Stimulated activated naive CD8-positive, alpha-beta T cell treated with anti-CD3 and anti-CD28 coated beads, Interleukin-15, amount 100 ng/mL, for 72 hours (primary cell): ENCODE measurements at regions not wholly inside any gene's neighbourhood (a gene's known extent, or its start where the extent isn't known, plus 50 kb on each side); places are given as distances from the start of the nearest gene placed in this dataset.
"Not testable (repeated sequence)": the region's sequence is repeated elsewhere in the genome, so short reads cannot be mapped to it uniquely, and the experiment has no call there.

Experiments used
- ATAC-seq: fragments of 150-1000 bp; cut with Tn5 transposase; 2 replicates; pipeline ENCODE4 v1.10.0; 2021; ENCODE audit warnings: mild to moderate bottlenecking, moderate library complexity
- DNase-seq, 2 donors: peaks; one replicate each; pipeline ENCODE4 v3.0.0; 2021 to 2022
- H3K27ac Mint-ChIP-seq, 2 donors: one replicate each; pipeline ENCODE4 v1.8.0; 2022; ENCODE audit warnings: mild to moderate bottlenecking in 2 of 2, mixed read lengths in 2 of 2, moderate library complexity in 2 of 2
- H3K27me3 Mint-ChIP-seq: one replicate; pipeline ENCODE4 v1.8.0; 2022; ENCODE audit warnings: mixed read lengths
- H3K4me1 Mint-ChIP-seq: one replicate; pipeline ENCODE4 v1.8.0; 2022; ENCODE audit warnings: mild to moderate bottlenecking, mixed read lengths
- H3K4me3 Mint-ChIP-seq, 2 donors: one replicate each; pipeline ENCODE4 v1.8.0; 2022; ENCODE audit warnings: mild to moderate bottlenecking in 2 of 2, mixed read lengths in 2 of 2, moderate library complexity in 1 of 2
- H3K9me3 Mint-ChIP-seq, 2 donors: one replicate each; pipeline ENCODE4 v1.8.0; 2022; ENCODE audit warnings: mixed read lengths in 2 of 2

DNA sequence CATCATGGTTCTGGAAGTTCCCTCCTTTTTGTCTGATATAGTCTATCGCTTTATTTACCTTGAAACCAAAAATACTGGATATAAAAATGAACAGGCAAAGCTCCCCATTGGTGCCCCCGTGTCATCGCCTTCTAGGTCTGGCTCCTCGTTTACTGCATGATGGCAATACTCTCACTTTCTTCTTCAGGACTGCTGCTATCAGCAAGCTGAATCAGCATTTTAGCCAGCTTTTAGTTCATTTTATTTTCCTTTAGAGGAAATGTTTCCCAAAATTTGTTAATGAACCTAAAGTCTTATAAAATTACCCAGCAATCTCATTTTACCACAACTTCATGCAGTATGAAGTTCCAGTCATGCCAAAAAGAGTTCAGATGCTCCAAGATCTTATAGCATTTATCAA is 80.5 kb downstream of the ZIC3 start:
- H3K4me3 Mint-ChIP-seq = no peak overlapping the region
- H3K27ac Mint-ChIP-seq = no peak overlapping the region
- H3K9me3 Mint-ChIP-seq = no peaks in the 10 kb centered on the region
- no peaks in the 10 kb centered on the region for H3K27me3 Mint-ChIP-seq
- DNase-seq = no peak
- no peak for ATAC-seq
- H3K4me1 Mint-ChIP-seq = no peaks in the 10 kb centered on the region

GRCh38 chrX:137651647-137652046 is 85.7 kb downstream of the ZIC3 start:
- no peaks in the 10 kb centered on the region for H3K9me3 Mint-ChIP-seq
- DNase-seq (no peak), ATAC-seq (no peak)
- no peak overlapping the region for H3K4me3 Mint-ChIP-seq
- no peaks in the 10 kb centered on the region for H3K4me1 Mint-ChIP-seq
- no peak overlapping the region for H3K27ac Mint-ChIP-seq
- no peaks in the 10 kb centered on the region for H3K27me3 Mint-ChIP-seq

DNA sequence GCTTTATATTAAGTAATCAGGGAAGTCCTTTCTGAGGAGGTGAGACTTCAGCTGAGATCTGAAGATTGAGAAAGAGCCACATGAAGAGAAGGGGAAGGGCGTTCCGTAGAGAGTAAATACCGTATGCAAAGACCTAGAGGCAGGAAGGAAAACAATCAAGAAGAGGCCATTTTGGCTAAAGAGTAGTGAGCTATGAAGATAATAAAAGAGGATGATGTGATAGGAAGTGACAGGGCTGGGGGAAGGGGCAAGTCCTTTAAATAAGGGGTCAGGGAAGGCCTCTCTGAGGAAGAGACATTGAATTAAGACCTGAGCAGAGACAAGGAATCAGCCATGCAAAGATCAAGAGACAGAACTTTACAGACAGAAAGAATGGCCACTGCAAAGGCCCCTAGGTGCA is 86.2 kb downstream of the ZIC3 start:
- ATAC-seq (no peak), DNase-seq (no peak)
- Mint-ChIP-seq H3K4me3 (no peak overlapping the region), H3K9me3 (no peaks in the 10 kb centered on the region), H3K27me3 (no peaks in the 10 kb centered on the region), H3K27ac (no peak overlapping the region), H3K4me1 (no peaks in the 10 kb centered on the region)

DNA sequence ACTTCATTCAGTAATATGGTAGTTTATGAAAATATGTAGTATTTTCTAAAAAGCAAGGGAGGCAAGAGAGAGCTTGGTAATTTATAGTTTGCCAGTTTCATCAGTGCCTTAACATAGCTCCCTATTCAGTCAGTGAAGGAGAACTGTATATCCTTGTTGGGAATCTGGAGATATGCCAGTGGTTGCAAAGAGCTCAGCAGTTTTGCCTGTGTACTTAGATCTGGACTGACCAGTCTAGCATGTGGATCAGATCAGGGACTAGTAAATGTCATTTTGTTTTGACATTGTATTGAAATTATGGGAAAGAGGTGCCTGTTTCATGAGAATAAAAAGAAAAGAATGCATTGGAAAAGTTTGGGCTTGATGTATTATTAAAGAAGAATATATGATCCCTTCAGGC is 88.6 kb downstream of the ZIC3 start:
- no peak for ATAC-seq
- no peak overlapping the region for H3K4me3 Mint-ChIP-seq

DNA sequence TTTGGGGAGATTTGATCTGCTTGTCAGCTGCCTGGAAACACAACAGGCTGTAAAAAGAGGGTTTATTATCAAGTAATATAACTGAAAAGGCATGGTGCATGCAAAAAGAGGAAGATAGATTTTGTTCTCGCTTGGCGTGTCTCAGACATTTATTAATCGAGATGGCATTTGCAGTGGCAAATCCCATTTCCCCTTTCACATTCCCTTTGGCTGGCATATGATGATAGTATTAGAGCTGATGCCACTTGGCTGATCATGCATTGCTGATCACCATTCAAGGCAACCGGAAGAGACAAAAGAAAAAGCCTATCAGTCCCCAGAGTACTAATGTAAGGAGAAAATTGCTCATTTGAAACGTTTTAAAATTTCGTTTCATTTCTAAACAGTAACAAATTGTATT is 101.8 kb downstream of the ZIC3 start:
- no peak overlapping the region for H3K27ac Mint-ChIP-seq
- ATAC-seq (no peak), DNase-seq (no peak)
- H3K4me1 Mint-ChIP-seq = no peaks in the 10 kb centered on the region
- no peaks in the 10 kb centered on the region for H3K9me3 Mint-ChIP-seq
- no peak overlapping the region for H3K4me3 Mint-ChIP-seq
- H3K27me3 Mint-ChIP-seq = no peaks in the 10 kb centered on the region

More for the DNA sequence above, 88.6 kb downstream of the ZIC3 start:
- Mint-ChIP-seq H3K27me3 (no peaks in the 10 kb centered on the region), H3K27ac (no peak overlapping the region), H3K4me1 (no peaks in the 10 kb centered on the region), H3K9me3 (no peaks in the 10 kb centered on the region)
- no peak for DNase-seq

- no peaks in the 10 kb centered on the region for H3K4me1 Mint-ChIP-seq
- no peak for ATAC-seq
- H3K27ac Mint-ChIP-seq = no peak overlapping the region
- H3K9me3 Mint-ChIP-seq = no peaks in the 10 kb centered on the region
- no peak overlapping the region for H3K4me3 Mint-ChIP-seq
- H3K27me3 Mint-ChIP-seq = no peaks in the 10 kb centered on the region
- no peak for DNase-seq
Measured at GRCh38 chrX:137684591-137684990, 118.7 kb downstream of the ZIC3 start.

DNA sequence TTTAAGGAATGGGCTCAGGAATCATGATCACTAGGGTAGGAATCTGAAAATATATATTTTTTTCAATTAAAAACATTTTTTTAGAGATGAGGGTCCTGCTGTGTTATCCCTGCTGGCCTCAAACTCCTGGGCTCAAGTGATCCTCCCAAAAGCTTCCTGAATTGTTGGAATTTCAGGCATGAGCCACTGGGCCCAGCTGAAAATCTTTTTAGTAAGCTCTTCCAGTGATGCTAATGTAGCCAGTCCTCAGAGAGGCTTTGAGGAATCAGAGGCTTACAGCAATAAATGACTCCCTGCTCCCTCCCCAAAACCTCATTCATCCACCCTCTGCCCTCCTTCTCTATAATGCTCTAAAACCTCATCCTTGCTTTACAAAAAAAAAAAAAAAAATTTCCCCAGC is 129.5 kb downstream of the ZIC3 start:
- Mint-ChIP-seq H3K9me3 (no peaks in the 10 kb centered on the region), H3K4me1 (no peaks in the 10 kb centered on the region), H3K4me3 (no peak overlapping the region), H3K27ac (no peak overlapping the region), H3K27me3 (no peaks in the 10 kb centered on the region)
- ATAC-seq = no peak
- no peak for DNase-seq

- ATAC-seq = no peak
- Mint-ChIP-seq H3K4me1 (no peaks in the 10 kb centered on the region), H3K4me3 (no peak overlapping the region), H3K27me3 (no peaks in the 10 kb centered on the region), H3K27ac (no peak overlapping the region), H3K9me3 (no peaks in the 10 kb centered on the region)
- no peak for DNase-seq
Measured at GRCh38 chrX:137707348-137707747, 141.4 kb downstream of the ZIC3 start.

DNA sequence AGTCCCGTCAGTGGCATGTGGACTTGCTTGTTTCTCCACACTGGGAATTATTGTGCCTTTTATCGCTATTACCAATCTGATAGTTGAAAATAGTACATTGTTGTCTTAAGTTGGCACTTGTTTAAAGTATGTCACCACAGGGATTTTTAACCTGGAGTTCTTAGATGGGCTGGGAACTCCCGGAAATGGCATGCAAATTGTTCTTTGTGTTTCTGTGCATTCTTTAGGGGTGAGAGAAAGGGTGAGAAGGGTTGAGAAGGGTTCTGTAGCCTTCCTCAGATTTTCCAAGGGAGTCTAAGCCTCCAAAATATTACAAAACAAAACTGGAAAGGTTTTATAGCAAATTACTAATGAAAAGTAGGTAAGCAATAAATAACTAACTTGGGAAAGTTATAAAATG is 176.9 kb downstream of the ZIC3 start:
- DNase-seq = no peak
- ATAC-seq = no peak
- Mint-ChIP-seq H3K4me3 (no peak overlapping the region), H3K27ac (no peak overlapping the region), H3K4me1 (no peaks in the 10 kb centered on the region), H3K27me3 (no peaks in the 10 kb centered on the region), H3K9me3 (no peaks in the 10 kb centered on the region)

DNA sequence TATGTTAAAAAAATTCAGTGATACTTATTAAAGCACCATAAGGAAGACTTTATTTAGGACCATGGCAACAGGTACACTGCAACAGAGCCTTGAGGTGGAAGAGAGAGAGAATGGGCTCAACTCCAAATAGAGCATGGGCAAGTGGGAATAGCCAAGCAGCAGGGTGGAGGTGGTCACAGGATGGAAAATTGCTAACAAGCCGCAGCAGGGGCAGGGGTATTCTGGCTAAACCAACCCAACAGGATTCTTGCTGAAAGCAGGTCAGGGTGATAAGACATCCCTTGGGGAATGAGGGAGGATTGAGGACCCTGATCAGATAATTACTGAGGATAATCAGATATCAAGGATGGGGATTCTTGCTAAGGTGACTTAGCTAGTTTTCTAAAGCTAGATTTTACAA is 177.5 kb downstream of the ZIC3 start:
- no peaks in the 10 kb centered on the region for H3K9me3 Mint-ChIP-seq
- DNase-seq = no peak
- no peaks in the 10 kb centered on the region for H3K27me3 Mint-ChIP-seq
- H3K4me1 Mint-ChIP-seq = no peaks in the 10 kb centered on the region
- H3K4me3 Mint-ChIP-seq = no peak overlapping the region
- no peak for ATAC-seq
- no peak overlapping the region for H3K27ac Mint-ChIP-seq

DNA sequence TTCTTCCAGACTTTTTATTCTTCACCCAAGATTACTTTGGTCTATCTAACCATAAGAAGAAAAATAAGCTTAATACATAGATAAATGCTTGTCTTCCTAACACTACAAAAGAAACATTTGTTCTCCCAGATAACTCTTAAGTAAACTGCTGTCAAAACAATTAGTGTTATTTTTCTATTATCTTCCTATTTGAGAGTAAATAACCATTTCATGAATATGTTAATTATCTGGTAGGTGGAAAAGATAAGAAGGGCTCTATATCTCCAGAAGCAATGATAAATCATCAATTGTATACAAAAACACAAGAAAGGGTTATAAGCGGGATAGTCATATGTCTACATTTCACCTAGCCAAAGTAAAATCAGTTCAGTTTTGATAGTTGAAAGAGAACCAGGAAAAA is 180.4 kb downstream of the ZIC3 start:
- Mint-ChIP-seq H3K27ac (no peak overlapping the region), H3K27me3 (no peaks in the 10 kb centered on the region), H3K4me1 (no peaks in the 10 kb centered on the region), H3K4me3 (no peak overlapping the region), H3K9me3 (no peaks in the 10 kb centered on the region)
- ATAC-seq = no peak
- DNase-seq = no peak

DNA sequence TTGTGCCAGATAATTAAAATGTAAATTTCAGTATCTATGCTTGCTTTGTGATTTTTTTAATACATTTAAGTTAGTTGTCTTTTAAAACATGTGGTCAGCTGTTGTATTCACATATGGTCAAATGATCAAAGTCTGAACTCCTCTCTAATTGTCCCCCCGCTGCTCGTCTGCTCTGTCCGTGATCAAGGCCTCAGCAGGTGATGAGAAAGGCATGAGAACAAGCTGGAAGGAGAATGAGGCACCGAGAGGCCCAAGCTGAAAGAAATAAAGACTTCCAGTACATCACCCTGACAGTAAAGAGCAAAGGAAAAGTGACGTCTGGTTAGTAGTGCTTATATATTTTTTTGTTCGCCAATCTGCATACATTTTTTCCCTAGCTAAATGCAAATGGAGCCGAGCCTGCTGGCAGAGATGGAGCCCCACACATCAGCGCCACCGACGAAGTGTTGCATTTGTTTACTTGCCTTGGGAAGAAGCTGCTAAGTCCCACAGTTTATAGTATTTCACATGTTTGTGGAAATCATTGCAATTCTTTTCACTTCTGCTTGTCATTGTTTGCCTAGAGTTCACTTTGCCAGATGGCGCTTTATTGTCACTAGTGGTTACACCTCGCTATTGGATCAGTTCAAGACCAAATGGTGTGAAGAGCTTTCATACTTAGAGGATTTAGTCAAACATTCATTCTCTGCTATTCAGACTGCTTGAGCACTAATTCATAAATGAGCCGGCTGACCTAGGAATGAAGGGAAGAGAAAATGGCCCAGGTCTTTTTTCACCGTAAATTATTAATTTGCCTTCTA is 181.5 kb downstream of the ZIC3 start:
- H3K27ac Mint-ChIP-seq = no peak overlapping the region
- no peak overlapping the region for H3K4me3 Mint-ChIP-seq
- H3K9me3 Mint-ChIP-seq = no peaks in the 10 kb centered on the region
- DNase-seq (no peak), ATAC-seq (no peak)
- no peaks in the 10 kb centered on the region for H3K4me1 Mint-ChIP-seq
- no peaks in the 10 kb centered on the region for H3K27me3 Mint-ChIP-seq

GRCh38 chrX:137748827-137749226 is 182.9 kb downstream of the ZIC3 start:
- Mint-ChIP-seq H3K4me3 (no peak overlapping the region), H3K4me1 (no peaks in the 10 kb centered on the region), H3K27ac (no peak overlapping the region), H3K27me3 (no peaks in the 10 kb centered on the region), H3K9me3 (no peaks in the 10 kb centered on the region)
- DNase-seq (no peak), ATAC-seq (no peak)

GRCh38 chrX:137749246-137749645 is 183.3 kb downstream of the ZIC3 start:
- H3K27ac Mint-ChIP-seq = no peak overlapping the region

DNA sequence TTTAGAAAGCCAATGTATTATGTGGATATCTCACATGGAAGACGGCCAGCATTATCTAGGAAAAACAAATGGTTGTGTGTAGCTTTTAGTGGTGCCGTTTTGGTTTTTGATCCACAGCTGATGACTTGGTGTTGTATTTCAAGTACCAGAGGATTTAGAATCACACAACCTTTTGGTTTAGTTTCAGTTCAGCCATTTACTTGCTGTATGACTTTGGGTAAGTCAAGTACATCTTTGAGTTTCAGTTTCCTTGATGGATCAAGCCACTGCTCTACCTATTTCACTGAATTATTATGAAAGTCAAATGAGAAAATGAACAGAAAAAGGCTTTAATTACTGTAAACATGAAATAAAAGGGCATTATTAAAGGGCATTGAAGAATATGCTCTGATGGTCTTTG is 205.6 kb downstream of the ZIC3 start:
- H3K4me1 Mint-ChIP-seq = no peaks in the 10 kb centered on the region
- H3K4me3 Mint-ChIP-seq = no peak overlapping the region
- H3K27me3 Mint-ChIP-seq = no peaks in the 10 kb centered on the region
- no peak overlapping the region for H3K27ac Mint-ChIP-seq
- DNase-seq = no peak
- no peak for ATAC-seq
- no peaks in the 10 kb centered on the region for H3K9me3 Mint-ChIP-seq

More at GRCh38 chrX:137749246-137749645, 183.3 kb downstream of the ZIC3 start:
- ATAC-seq = no peak
- H3K27me3 Mint-ChIP-seq = no peaks in the 10 kb centered on the region
- no peak for DNase-seq
- no peak overlapping the region for H3K4me3 Mint-ChIP-seq
- H3K9me3 Mint-ChIP-seq = no peaks in the 10 kb centered on the region
- no peaks in the 10 kb centered on the region for H3K4me1 Mint-ChIP-seq

GRCh38 chrX:137792214-137792613 is 226.3 kb downstream of the ZIC3 start:
- ATAC-seq = no peak
- H3K9me3 Mint-ChIP-seq = no peaks in the 10 kb centered on the region
- no peak overlapping the region for H3K27ac Mint-ChIP-seq
- H3K27me3 Mint-ChIP-seq = no peaks in the 10 kb centered on the region
- DNase-seq = no peak
- no peak overlapping the region for H3K4me3 Mint-ChIP-seq
- no peaks in the 10 kb centered on the region for H3K4me1 Mint-ChIP-seq

GRCh38 chrX:137797926-137798325 is 232.0 kb downstream of the ZIC3 start:
- peaks cover 0 to 10% of the 10 kb centered on the region in 2 donors for H3K9me3 Mint-ChIP-seq

More at GRCh38 chrX:137797926-137798325, 232.0 kb downstream of the ZIC3 start:
- not testable (repeated sequence) for H3K4me1 Mint-ChIP-seq, H3K27ac Mint-ChIP-seq, H3K27me3 Mint-ChIP-seq, H3K4me3 Mint-ChIP-seq, DNase-seq, ATAC-seq
